ENCODE measurements at regions not wholly inside any gene's neighbourhood (a gene's known extent, or its start where the extent isn't known, plus 50 kb on each side); places are given as distances from the start of the nearest gene placed in this dataset.

DNA sequence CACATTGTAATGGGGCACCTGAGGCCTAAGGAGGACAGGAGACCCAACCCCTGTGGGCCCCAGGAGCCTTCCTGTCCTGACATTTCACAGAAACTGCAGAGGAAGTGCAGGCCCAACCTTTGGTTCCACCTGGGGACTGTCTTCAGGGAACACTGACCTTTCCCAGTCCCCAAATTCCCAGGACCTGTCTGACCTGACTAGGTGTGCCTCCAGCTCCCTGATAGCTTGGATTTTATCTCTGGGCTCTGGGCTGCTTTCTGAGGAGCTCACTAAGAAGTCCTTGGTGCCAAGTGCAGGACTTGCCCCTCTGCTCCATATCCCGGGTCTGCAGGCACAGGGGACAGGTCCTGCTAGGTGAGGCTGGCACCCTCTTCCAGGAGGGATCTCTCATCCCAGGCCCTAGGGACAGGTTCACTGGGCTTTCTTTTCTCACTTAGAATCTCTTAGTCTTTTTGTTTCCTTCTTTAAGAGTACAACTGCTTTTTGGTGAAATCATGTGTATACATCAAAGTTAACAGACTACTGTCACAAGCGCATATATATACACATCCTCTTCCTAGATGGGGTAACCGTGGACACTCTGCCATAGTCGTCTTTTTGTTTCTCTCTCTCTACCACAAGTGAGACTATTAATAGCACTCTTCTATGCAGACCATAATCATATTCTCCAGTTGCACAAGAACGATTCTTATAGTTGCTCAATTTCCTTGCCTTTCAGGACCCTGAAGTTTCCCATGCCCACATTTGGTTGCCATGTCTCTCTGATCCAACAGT, 72.0 kb upstream of the IGLL5 start:
- Histone ChIP-seq H3K27me3 (ENCODE audit: insufficient read depth, low read depth, severe bottlenecking) (no peaks in the 10 kb centered on the region), H3K9me3 (ENCODE audit: severe bottlenecking) (no peaks in the 10 kb centered on the region), H3K36me3 (no peaks in the 10 kb centered on the region), H3K27ac (no peak overlapping the region), H3K4me3 (ENCODE audit: low read depth, low read length) (no peak overlapping the region)
- TF ChIP-seq, protein P1, sequence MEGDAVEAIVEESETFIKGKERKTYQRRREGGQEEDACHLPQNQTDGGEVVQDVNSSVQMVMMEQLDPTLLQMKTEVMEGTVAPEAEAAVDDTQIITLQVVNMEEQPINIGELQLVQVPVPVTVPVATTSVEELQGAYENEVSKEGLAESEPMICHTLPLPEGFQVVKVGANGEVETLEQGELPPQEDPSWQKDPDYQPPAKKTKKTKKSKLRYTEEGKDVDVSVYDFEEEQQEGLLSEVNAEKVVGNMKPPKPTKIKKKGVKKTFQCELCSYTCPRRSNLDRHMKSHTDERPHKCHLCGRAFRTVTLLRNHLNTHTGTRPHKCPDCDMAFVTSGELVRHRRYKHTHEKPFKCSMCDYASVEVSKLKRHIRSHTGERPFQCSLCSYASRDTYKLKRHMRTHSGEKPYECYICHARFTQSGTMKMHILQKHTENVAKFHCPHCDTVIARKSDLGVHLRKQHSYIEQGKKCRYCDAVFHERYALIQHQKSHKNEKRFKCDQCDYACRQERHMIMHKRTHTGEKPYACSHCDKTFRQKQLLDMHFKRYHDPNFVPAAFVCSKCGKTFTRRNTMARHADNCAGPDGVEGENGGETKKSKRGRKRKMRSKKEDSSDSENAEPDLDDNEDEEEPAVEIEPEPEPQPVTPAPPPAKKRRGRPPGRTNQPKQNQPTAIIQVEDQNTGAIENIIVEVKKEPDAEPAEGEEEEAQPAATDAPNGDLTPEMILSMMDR (IDR thresholded peaks at IDR 0.05; ENCODE audit: low read depth, low read length), result no peak
- DNase-seq, result no peak

DNA sequence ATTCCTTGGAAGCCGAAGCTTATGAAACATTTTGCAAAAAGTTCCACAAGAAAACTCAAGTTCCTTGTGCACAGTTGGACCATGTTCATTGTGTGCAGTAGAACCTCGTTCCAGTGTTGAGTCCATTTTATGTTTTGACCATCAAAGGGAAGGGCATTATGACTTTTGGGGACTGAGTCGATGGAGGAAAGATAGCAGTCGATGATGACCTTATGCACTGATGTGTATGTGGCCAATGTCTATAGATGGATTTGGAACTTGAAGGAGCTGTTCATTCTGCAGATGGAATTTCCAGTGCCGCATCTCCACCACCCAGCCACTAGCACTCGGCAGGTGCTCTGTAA, 71.5 kb upstream of the IGLL5 start:
- no peak overlapping the region for H3K4me3 ChIP-seq (ENCODE audit: low read depth, low read length)
- H3K36me3 ChIP-seq, result no peaks in the 10 kb centered on the region
- H3K27ac ChIP-seq, result no peak overlapping the region
- no peak for DNase-seq
- no peaks in the 10 kb centered on the region for H3K27me3 ChIP-seq (ENCODE audit: insufficient read depth, low read depth, severe bottlenecking)
- H3K9me3 ChIP-seq (ENCODE audit: severe bottlenecking), result no peaks in the 10 kb centered on the region
- TF ChIP-seq, protein P1 (IDR thresholded peaks at IDR 0.05; ENCODE audit: low read depth, low read length), result no peak

DNA sequence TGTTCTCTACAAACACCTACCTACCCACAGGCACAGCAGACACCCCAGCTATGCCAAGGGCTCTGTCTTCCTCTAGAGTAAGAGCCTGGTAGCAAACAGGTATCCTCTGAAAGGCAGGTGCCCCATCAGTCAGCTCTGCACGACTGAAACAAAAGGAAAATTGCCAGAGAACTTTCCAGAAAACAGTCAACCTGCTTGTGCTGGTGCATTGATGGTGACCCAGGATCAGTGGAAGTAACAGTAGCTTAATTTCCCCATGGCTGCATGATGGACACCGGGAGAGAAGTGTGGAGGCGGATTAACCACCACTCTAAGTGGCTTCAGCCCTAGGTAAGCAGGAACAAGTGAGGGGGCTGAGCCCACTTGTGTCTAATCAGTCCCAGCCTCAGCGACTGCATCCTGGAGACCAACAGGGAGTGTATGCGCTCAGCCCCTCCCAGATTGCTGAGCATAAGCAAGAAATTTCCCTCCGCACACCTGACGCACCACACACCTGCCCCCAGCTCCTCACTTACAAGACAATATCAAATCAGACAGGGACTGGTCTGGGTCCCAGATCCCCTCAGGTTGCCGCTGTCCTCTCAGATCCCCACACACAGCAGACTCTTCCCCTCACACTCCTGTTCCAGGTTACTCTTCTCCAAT, 70.7 kb upstream of the IGLL5 start:
- Histone ChIP-seq H3K27ac (no peak overlapping the region), H3K9me3 (ENCODE audit: severe bottlenecking) (no peaks in the 10 kb centered on the region), H3K27me3 (ENCODE audit: insufficient read depth, low read depth, severe bottlenecking) (no peaks in the 10 kb centered on the region), H3K36me3 (no peaks in the 10 kb centered on the region), H3K4me3 (ENCODE audit: low read depth, low read length) (no peak overlapping the region)
- TF ChIP-seq, protein P1 (IDR thresholded peaks at IDR 0.05; ENCODE audit: low read depth, low read length), result no peak
- DNase-seq, result no peak

DNA sequence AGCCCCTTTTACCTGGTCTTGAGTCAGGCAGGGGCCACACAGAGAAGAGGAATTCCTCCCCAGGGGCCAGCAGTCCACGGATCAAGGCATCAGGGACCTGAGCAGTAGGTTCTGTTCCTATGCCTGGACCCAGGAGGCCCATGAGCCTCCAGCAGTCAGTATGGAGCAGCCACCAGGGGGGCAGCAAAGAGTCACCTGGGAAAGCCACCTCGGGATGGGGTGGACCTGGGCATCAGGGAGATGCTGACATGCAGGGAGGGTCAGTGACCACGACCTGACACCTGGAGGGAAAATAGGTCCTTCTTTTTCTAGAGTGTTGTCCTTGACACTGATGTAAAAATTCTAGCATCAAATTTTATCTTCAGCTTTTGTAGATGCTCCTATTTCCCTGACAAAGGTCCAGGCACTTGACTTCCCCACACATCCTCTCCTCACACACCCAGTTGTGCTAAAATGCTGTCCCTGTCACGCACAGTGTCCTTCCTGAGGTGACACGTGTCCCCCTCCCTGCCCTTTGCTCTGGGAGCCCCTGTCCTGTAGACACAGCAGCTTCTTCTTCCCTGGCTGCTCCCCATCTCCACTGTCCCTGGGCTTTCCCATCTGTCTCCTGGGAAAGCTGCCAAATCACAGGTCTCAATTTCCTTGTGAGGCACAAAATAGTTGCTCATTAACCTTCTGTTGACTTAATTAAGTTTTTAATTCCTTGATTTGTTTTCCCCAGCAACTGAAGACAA, 70.0 kb upstream of the IGLL5 start:
- TF ChIP-seq, protein P1 (IDR thresholded peaks at IDR 0.05; ENCODE audit: low read depth, low read length), result peak; percentile 46
- H3K27ac ChIP-seq, result no peak overlapping the region
- no peaks in the 10 kb centered on the region for H3K27me3 ChIP-seq (ENCODE audit: insufficient read depth, low read depth, severe bottlenecking)
- H3K36me3 ChIP-seq, result no peaks in the 10 kb centered on the region
- DNase-seq, result no peak
- no peak overlapping the region for H3K4me3 ChIP-seq (ENCODE audit: low read depth, low read length)
- H3K9me3 ChIP-seq (ENCODE audit: severe bottlenecking), result no peaks in the 10 kb centered on the region

DNA sequence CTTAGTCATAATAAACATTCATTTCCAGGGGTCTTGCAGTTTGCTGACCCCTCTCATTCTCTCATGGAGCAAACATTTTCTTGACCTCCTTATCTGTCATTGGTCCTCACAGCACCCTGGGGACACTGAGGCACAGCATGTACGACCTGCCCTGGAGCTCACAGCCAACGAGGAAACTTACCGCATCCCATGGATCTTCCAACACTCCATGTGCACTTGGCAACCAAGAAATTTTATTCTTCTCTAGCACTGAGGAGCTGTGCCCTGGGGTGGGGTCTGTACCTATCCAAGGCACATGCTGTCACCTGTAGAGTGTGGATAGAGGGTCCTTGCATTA, 69.4 kb upstream of the IGLL5 start:
- Histone ChIP-seq H3K9me3 (ENCODE audit: severe bottlenecking) (no peaks in the 10 kb centered on the region), H3K4me3 (ENCODE audit: low read depth, low read length) (no peak overlapping the region), H3K36me3 (no peaks in the 10 kb centered on the region), H3K27me3 (ENCODE audit: insufficient read depth, low read depth, severe bottlenecking) (no peaks in the 10 kb centered on the region), H3K27ac (no peak overlapping the region)
- TF ChIP-seq, protein P1 (IDR thresholded peaks at IDR 0.05; ENCODE audit: low read depth, low read length), result no peak
- DNase-seq, result no peak
